K562 (cell line): ENCODE measurements at regions not wholly inside any gene's neighbourhood (a gene's known extent, or its start where the extent isn't known, plus 50 kb on each side); places are given as distances from the start of the nearest gene placed in this dataset.

ENCODE experiments used
- ATAC-seq: fragments of 200-7000 bp; cut with Tn5 transposase; 3 replicates; pipeline ENCODE4 v1.9.1; 2020; ENCODE audit warnings: moderate library complexity
- BruUV-seq: library from RNA; stranded (reverse); fragments of 400-500 nt; replicated peaks from 2 replicates; lab custom pipeline; 2021; lab: Mats Ljungman, UMichigan
- CTCF ChIA-PET: fragments of 300-600 bp; formaldehyde crosslinking; extraction: SDS; loops from one replicate; lab custom pipeline; 2021; ENCODE audit warnings: low intra/inter-chr PET ratio; lab: Yijun Ruan, JAX
- POLR2A ChIA-PET: fragments of 300-600, 350-650 bp; sonication (Branson Sonifier 250); formaldehyde crosslinking; extraction: SDS; loops from one replicate; lab custom pipeline; 2021; ENCODE audit warnings: antibody characterized with exemption, inconsistent platforms; lab: Yijun Ruan, JAX
- DNase-seq, 4 experiments: peaks; one replicate each; pipeline versions ENCODE4 v3.0.0 to v3.0.0-alpha.2; 2011 to 2018; ENCODE audit warnings: low spot score in 3 of 4, mixed read lengths in 3 of 4; ENCODE audit errors: extremely low read depth in 1 of 4
- FAIRE-seq: peaks from 2 replicates; lab custom pipeline; 2011; peaks lifted over from hg19 to GRCh38; lab: Jason Lieb, UNC
- H2AFZ ChIP-seq: 2 replicates; pipeline ENCODE4 v1.6.0; 2011; ENCODE audit warnings: low read depth, low read length, control low read depth, inconsistent platforms
- H3K27ac ChIP-seq: fragments of 200-600 bp; 3 replicates; pipeline ENCODE4 v1.8.0; 2011; ENCODE audit warnings: low read depth, mild to moderate bottlenecking, control low read depth, inconsistent platforms, low read length, moderate library complexity, mixed read lengths; ENCODE audit errors: extremely low read depth
- H3K27me3 ChIP-seq, 2 experiments: fragments of 300-600 bp in 1 of 2; 2 replicates in 1 of 2; 3 replicates in 1 of 2; pipeline versions ENCODE4 v1.6.0 to v1.8.0; 2011; ENCODE audit warnings: inconsistent platforms in 2 of 2, low read length in 2 of 2, mild to moderate bottlenecking in 1 of 2, mixed read lengths in 1 of 2, moderate library complexity in 1 of 2; ENCODE audit not compliant: control insufficient read depth in 2 of 2, insufficient read depth in 2 of 2
- H3K36me3 ChIP-seq: fragments of 300-600 bp; 3 replicates; pipeline ENCODE4 v1.8.0; 2011; ENCODE audit warnings: mild to moderate bottlenecking, low read length, inconsistent platforms; ENCODE audit not compliant: control insufficient read depth, insufficient read depth
- H3K4me1 ChIP-seq, 2 experiments: fragments of 200-600 bp in 1 of 2; replicated peaks in 1 of 2; 2 replicates in 1 of 2; 3 replicates in 1 of 2; pipeline versions ENCODE4 v1.5.1 to v1.8.0; 2011; ENCODE audit warnings: inconsistent platforms in 2 of 2, low read length in 2 of 2, mild to moderate bottlenecking in 1 of 2, mixed read lengths in 1 of 2, moderate library complexity in 1 of 2; ENCODE audit not compliant: control insufficient read depth in 2 of 2, insufficient read depth in 2 of 2
- H3K4me2 ChIP-seq: 2 replicates; pipeline ENCODE4 v1.6.1; 2011; ENCODE audit warnings: low read length, control low read depth, inconsistent platforms, mixed read lengths; ENCODE audit not compliant: insufficient read depth
- H3K4me3 ChIP-seq: fragments of 200-600 bp; sonication (generic), shearing (Covaris generic); 2 replicates; pipeline ENCODE4 v1.5.1; 2016; ENCODE audit warnings: control low read depth, inconsistent platforms
- H3K79me2 ChIP-seq: fragments of 200-600 bp; 3 replicates; pipeline ENCODE4 v1.8.0; 2011; ENCODE audit warnings: low read length, inconsistent platforms; ENCODE audit not compliant: control insufficient read depth, insufficient read depth
- H3K9ac ChIP-seq, 2 experiments: 2 replicates each; pipeline versions ENCODE4 v1.6.0 to v1.6.1; 2011; ENCODE audit warnings: low read depth in 2 of 2, low read length in 2 of 2, control low read depth in 1 of 2, inconsistent platforms in 1 of 2, mild to moderate bottlenecking in 1 of 2, mixed read lengths in 1 of 2; ENCODE audit not compliant: insufficient read depth in 1 of 2
- H3K9me1 ChIP-seq: one replicate; pipeline ENCODE4 v1.6.0; 2011; ENCODE audit warnings: inconsistent platforms, mild to moderate bottlenecking, low read length, moderate library complexity; ENCODE audit not compliant: control insufficient read depth, insufficient read depth
- H3K9me3 ChIP-seq: replicated peaks from 2 replicates; pipeline ENCODE4 v1.5.1; 2011; ENCODE audit warnings: low read depth, low read length, inconsistent platforms; ENCODE audit not compliant: control insufficient read depth, insufficient read depth
- H4K20me1 ChIP-seq: replicated peaks from 2 replicates; pipeline ENCODE4 v1.6.1; 2011; ENCODE audit warnings: low read length, inconsistent platforms, mixed read lengths; ENCODE audit not compliant: control insufficient read depth, insufficient read depth
- KLF13 ChIP-seq: fragments of 450-650 bp; IDR thresholded peaks from 2 replicates; pipeline ENCODE4 v1.6.1; 2016; ENCODE audit warnings: missing genetic modification characterization, low read depth, mild to moderate bottlenecking, missing compliant biosample characterization, moderate library complexity, borderline replicate concordance
- MEF2A ChIP-seq: IDR thresholded peaks from 2 replicates; pipeline ENCODE4 v1.6.1; 2011; ENCODE audit warnings: low read depth, mild to moderate bottlenecking, low read length, moderate library complexity; ENCODE audit not compliant: control insufficient read depth
- NFE2L1 ChIP-seq: fragments of 450-650 bp; IDR thresholded peaks from 2 replicates; pipeline ENCODE4 v1.6.1; 2016; ENCODE audit warnings: missing genetic modification characterization, low read depth, mild to moderate bottlenecking, missing compliant biosample characterization, moderate library complexity, borderline replicate concordance
- PHF20 ChIP-seq: fragments of 450-650 bp; IDR thresholded peaks from 2 replicates; pipeline ENCODE4 v1.6.1; 2018; ENCODE audit not compliant: partially characterized antibody
- PML ChIP-seq: IDR thresholded peaks from 2 replicates; pipeline ENCODE4 v1.6.1; 2012; ENCODE audit warnings: low read length, inconsistent platforms
- POLR2AphosphoS5 ChIP-seq: IDR thresholded peaks from 2 replicates; pipeline ENCODE4 v1.6.1; 2011; ENCODE audit warnings: mild to moderate bottlenecking, low read depth, low read length, moderate library complexity; ENCODE audit not compliant: control insufficient read depth, insufficient read depth
- PURB ChIP-seq: sonication (generic); formaldehyde crosslinking; IDR thresholded peaks from 2 replicates; pipeline ENCODE4 v1.9.0; 2021; ENCODE audit warnings: low read depth, mild to moderate bottlenecking, missing genetic modification reagents
- TRIM24 ChIP-seq, 2 experiments: fragments of 450-650 bp; IDR thresholded peaks; 2 replicates each; pipeline ENCODE4 v1.6.1; 2016
- ZC3H11A ChIP-seq: IDR thresholded peaks from 2 replicates; pipeline ENCODE4 v1.6.1; 2012; ENCODE audit warnings: low read depth, low read length, improper control_type of control experiment
- ZNF280A ChIP-seq: fragments of 450-650 bp; IDR thresholded peaks from 2 replicates; pipeline ENCODE4 v1.6.1; 2018; ENCODE audit warnings: mild to moderate bottlenecking, low read depth; ENCODE audit not compliant: partially characterized antibody
- ZNF444 ChIP-seq: fragments of 250-450 bp; sonication (Bioruptor Pico); IDR thresholded peaks from 2 replicates; pipeline ENCODE4 v1.4.0; 2020; ENCODE audit warnings: mild to moderate bottlenecking, moderate library complexity
- ZNF589 ChIP-seq: fragments of 200-800 bp; sonication (Bioruptor generic); IDR thresholded peaks from 2 replicates; pipeline ENCODE4 v1.6.1; 2016; ENCODE audit warnings: low read depth, missing genetic modification characterization, missing compliant biosample characterization
- WGBS: fragments of 100-300 bp; shearing (Covaris generic); methylation state at CpG from one replicate; pipeline ENCODE4 v1.1.6; 2016; ENCODE audit warnings: low coverage, mixed read lengths; ENCODE audit not compliant: insufficient coverage; ENCODE audit errors: missing lambda C conversion rate; 5-methylcytosine and 5-hydroxymethylcytosine counted together
- in situ Hi-C: fragments of 300-500 bp; cut with MboI; formaldehyde crosslinking; loops from 4 replicates; pipeline ENCODE4 v1.15.0; 2018; ENCODE audit warnings: inconsistent platforms, mixed read lengths
- intact Hi-C: fragments of 100-400 bp; cut with micrococcal nuclease; formaldehyde crosslinking; loops from 2 replicates; pipeline ENCODE4 v1.14.2; 2022
- TF ChIP-seq, protein P1 (sequence below): fragments of 450-650 bp; IDR thresholded peaks from 2 replicates; pipeline ENCODE4 v1.6.1; 2016; ENCODE audit warnings: mild to moderate bottlenecking
- TF ChIP-seq, protein P2 (sequence below): sonication (generic); formaldehyde crosslinking; IDR thresholded peaks from 2 replicates; pipeline ENCODE4 v1.8.0; 2022; ENCODE audit warnings: missing genetic modification reagents, mild to moderate bottlenecking, borderline replicate concordance

DNA sequence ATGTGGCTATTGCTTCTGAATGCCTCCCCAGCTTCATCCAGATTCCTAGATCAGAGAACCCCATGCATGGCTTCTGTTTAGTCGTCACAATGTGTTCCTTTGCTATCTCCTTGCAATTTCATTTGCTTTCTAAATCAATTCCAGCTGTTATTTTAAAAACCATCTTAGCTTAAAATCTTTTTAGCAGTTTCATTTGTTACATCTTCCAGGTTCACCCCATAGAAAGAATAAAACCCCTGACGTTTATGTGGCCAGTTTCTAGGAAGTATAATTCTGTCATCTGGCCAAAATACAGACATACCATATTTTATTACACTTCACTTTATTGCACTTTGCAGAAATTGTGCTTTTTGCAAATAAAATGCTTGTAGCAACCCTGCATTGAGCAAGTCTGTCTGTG, 278.4 kb downstream of the PTPRC start:
- ChIA-PET POLR2A (no interaction called here), CTCF (no interaction called here)
- Histone ChIP-seq H4K20me1 (no peaks in the 10 kb centered on the region), H3K9ac (no peak overlapping the region), H3K4me1 (no peaks in the 10 kb centered on the region), H3K27ac (no peak overlapping the region), H3K79me2 (no peaks in the 10 kb centered on the region), H3K4me2 (no peak overlapping the region), H3K36me3 (no peaks in the 10 kb centered on the region), H3K9me3 (no peaks in the 10 kb centered on the region), H3K27me3 (no peaks in the 10 kb centered on the region), H2AFZ (no peak overlapping the region), H3K9me1 (no peaks in the 10 kb centered on the region), H3K4me3 (no peak overlapping the region)
- FAIRE-seq (no peak), ATAC-seq (no peak), DNase-seq (no peak)
- TF ChIP-seq TRIM24 (IDR thresholded peaks at IDR 0.05) = no peak
- no peak for TF ChIP-seq POLR2AphosphoS5
- TF ChIP-seq NFE2L1 (tag) = no peak
- TF ChIP-seq PHF20 = no peak
- TF ChIP-seq ZC3H11A = no peak
- TF ChIP-seq, protein P1, sequence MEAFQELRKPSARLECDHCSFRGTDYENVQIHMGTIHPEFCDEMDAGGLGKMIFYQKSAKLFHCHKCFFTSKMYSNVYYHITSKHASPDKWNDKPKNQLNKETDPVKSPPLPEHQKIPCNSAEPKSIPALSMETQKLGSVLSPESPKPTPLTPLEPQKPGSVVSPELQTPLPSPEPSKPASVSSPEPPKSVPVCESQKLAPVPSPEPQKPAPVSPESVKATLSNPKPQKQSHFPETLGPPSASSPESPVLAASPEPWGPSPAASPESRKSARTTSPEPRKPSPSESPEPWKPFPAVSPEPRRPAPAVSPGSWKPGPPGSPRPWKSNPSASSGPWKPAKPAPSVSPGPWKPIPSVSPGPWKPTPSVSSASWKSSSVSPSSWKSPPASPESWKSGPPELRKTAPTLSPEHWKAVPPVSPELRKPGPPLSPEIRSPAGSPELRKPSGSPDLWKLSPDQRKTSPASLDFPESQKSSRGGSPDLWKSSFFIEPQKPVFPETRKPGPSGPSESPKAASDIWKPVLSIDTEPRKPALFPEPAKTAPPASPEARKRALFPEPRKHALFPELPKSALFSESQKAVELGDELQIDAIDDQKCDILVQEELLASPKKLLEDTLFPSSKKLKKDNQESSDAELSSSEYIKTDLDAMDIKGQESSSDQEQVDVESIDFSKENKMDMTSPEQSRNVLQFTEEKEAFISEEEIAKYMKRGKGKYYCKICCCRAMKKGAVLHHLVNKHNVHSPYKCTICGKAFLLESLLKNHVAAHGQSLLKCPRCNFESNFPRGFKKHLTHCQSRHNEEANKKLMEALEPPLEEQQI = no peak
- TF ChIP-seq ZNF280A = no peak
- TF ChIP-seq PML = no peak
- no peak for TF ChIP-seq MEF2A
- no peak for TF ChIP-seq ZNF444 (CRISPR knock-in tag)
- TF ChIP-seq, protein P2, sequence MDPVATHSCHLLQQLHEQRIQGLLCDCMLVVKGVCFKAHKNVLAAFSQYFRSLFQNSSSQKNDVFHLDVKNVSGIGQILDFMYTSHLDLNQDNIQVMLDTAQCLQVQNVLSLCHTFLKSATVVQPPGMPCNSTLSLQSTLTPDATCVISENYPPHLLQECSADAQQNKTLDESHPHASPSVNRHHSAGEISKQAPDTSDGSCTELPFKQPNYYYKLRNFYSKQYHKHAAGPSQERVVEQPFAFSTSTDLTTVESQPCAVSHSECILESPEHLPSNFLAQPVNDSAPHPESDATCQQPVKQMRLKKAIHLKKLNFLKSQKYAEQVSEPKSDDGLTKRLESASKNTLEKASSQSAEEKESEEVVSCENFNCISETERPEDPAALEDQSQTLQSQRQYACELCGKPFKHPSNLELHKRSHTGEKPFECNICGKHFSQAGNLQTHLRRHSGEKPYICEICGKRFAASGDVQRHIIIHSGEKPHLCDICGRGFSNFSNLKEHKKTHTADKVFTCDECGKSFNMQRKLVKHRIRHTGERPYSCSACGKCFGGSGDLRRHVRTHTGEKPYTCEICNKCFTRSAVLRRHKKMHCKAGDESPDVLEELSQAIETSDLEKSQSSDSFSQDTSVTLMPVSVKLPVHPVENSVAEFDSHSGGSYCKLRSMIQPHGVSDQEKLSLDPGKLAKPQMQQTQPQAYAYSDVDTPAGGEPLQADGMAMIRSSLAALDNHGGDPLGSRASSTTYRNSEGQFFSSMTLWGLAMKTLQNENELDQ (CRISPR knock-in tag) = no peak
- TF ChIP-seq PURB = no peak
- TF ChIP-seq ZNF589 (CRISPR knock-in tag) = no peak
- no peak for TF ChIP-seq KLF13 (tag)
- 0% methylated on average over 2 of the region's 2 CpGs for WGBS
- BruUV-seq = no TSS peak
- intact Hi-C loops = no loop called here
- in situ Hi-C loops = no loop called here
